Activated CD8-positive, alpha-beta T cell treated with anti-CD3 and anti-CD28 coated beads for 36 hours (primary cell): ENCODE measurements at regions not wholly inside any gene's neighbourhood (a gene's known extent, or its start where the extent isn't known, plus 50 kb on each side); places are given as distances from the start of the nearest gene placed in this dataset.
"Not testable (repeated sequence)": the region's sequence is repeated elsewhere in the genome, so short reads cannot be mapped to it uniquely, and the experiment has no call there.

ENCODE experiments used
- ATAC-seq: fragments of 200-7000 bp; cut with Tn5 transposase; one replicate; pipeline ENCODE4 v1.10.0; 2021; ENCODE audit warnings: mild to moderate bottlenecking, moderate library complexity
- CTCF ChIA-PET: fragments of 350-600 bp; sonication (Branson Sonifier 250); formaldehyde crosslinking; loops from one replicate; lab custom pipeline; 2021; ENCODE audit warnings: antibody characterized with exemption; lab: Charles Lee
- POLR2A ChIA-PET: fragments of 350-600 bp; sonication (Branson Sonifier 250); formaldehyde crosslinking; loops from one replicate; lab custom pipeline; 2021; ENCODE audit warnings: antibody characterized with exemption; lab: Charles Lee
- DNase-seq: peaks from one replicate; pipeline ENCODE4 v3.0.0-alpha.2; 2020
- H3K27ac Mint-ChIP-seq: one replicate; pipeline ENCODE4 v1.8.0; 2021; ENCODE audit warnings: mild to moderate bottlenecking, mixed read lengths
- H3K27me3 Mint-ChIP-seq: one replicate; pipeline ENCODE4 v1.8.0; 2021; ENCODE audit warnings: mixed read lengths
- H3K36me3 Mint-ChIP-seq: one replicate; pipeline ENCODE4 v1.8.0; 2021; ENCODE audit warnings: low read depth, mixed read lengths
- H3K4me1 Mint-ChIP-seq: one replicate; pipeline ENCODE4 v1.8.0; 2021; ENCODE audit warnings: low read depth, mixed read lengths
- H3K4me3 Mint-ChIP-seq: one replicate; pipeline ENCODE4 v1.8.0; 2021; ENCODE audit warnings: mild to moderate bottlenecking, moderate library complexity, mixed read lengths
- H3K9me3 Mint-ChIP-seq: one replicate; pipeline ENCODE4 v1.8.0; 2021; ENCODE audit warnings: mixed read lengths
- CTCF ChIP-seq: fragments of 200-600 bp; IDR thresholded peaks from one replicate; pipeline ENCODE4 v1.8.0; 2022; ENCODE audit warnings: antibody characterized with exemption, mild to moderate bottlenecking
- intact Hi-C: fragments of 100-400 bp; cut with micrococcal nuclease; formaldehyde crosslinking; loops from one replicate; pipeline ENCODE4 v1.10.0; 2022

GRCh38 chr14:22285991-22286390 lies 303.0 kb downstream of the DAD1 start:
- ChIA-PET CTCF (no interaction called here), POLR2A (no interaction called here)
- ATAC-seq, result no peak

GRCh38 chr14:22282949-22283348 lies 306.1 kb downstream of the DAD1 start:
- Mint-ChIP-seq H3K4me1 (no peaks in the 10 kb centered on the region), H3K9me3 (no peaks in the 10 kb centered on the region), H3K27ac (no peak overlapping the region), H3K4me3 (no peak overlapping the region), H3K27me3 (no peaks in the 10 kb centered on the region), H3K36me3 (no peaks in the 10 kb centered on the region)
- ATAC-seq (no peak), DNase-seq (no peak)
- intact Hi-C loops, result no loop called here
- ChIA-PET POLR2A (no interaction called here), CTCF (no interaction called here)
- no peak for TF ChIP-seq CTCF

More at GRCh38 chr14:22285991-22286390, 303.0 kb downstream of the DAD1 start:
- no peak for TF ChIP-seq CTCF
- Mint-ChIP-seq H3K27me3 (no peaks in the 10 kb centered on the region), H3K36me3 (no peaks in the 10 kb centered on the region), H3K27ac (no peak overlapping the region), H3K4me3 (no peak overlapping the region), H3K9me3 (no peaks in the 10 kb centered on the region), H3K4me1 (no peaks in the 10 kb centered on the region)
- intact Hi-C loops, result no loop called here
- no peak for DNase-seq

GRCh38 chr14:22282417-22282816 lies 306.6 kb downstream of the DAD1 start:
- POLR2A ChIA-PET, result no interaction called here
- DNase-seq (no peak), ATAC-seq (no peak)
- H3K9me3 Mint-ChIP-seq, result no peaks in the 10 kb centered on the region
- H3K36me3 Mint-ChIP-seq, result no peaks in the 10 kb centered on the region
- H3K4me3 Mint-ChIP-seq, result no peak overlapping the region
- no peak for TF ChIP-seq CTCF
- no peak overlapping the region for H3K27ac Mint-ChIP-seq
- H3K4me1 Mint-ChIP-seq, result no peaks in the 10 kb centered on the region
- no peaks in the 10 kb centered on the region for H3K27me3 Mint-ChIP-seq
- intact Hi-C loops, result no loop called here
- CTCF ChIA-PET, result no interaction called here

GRCh38 chr14:22281447-22281874 lies 307.6 kb downstream of the DAD1 start:
- intact Hi-C loops, DNase-seq, H3K9me3 Mint-ChIP-seq, CTCF ChIA-PET, ATAC-seq, H3K4me1 Mint-ChIP-seq, H3K36me3 Mint-ChIP-seq, H3K27me3 Mint-ChIP-seq: not testable (repeated sequence)
- Mint-ChIP-seq H3K27ac (peak overlapping the region; percentile 82), H3K4me3 (peak overlapping the region; percentile 69)
- POLR2A ChIA-PET, result interaction anchor here (0.8 kb wide), 1 partner anchor 241 kb away, joined by 3 read pairs; no protein-coding TSS in a partner anchor

- intact Hi-C loops, result no loop called here
- Mint-ChIP-seq H3K27ac (peak overlapping the region; percentile 82), H3K36me3 (no peaks in the 10 kb centered on the region), H3K9me3 (no peaks in the 10 kb centered on the region), H3K27me3 (no peaks in the 10 kb centered on the region), H3K4me1 (no peaks in the 10 kb centered on the region), H3K4me3 (peak overlapping the region; percentile 69)
- ATAC-seq (no peak), DNase-seq (no peak)
- CTCF ChIA-PET, result no interaction called here
- POLR2A ChIA-PET, result interaction anchor here (0.8 kb wide), 2 partner anchors 9 to 242 kb away, joined by 3 read pairs; no protein-coding TSS in a partner anchor
- TF ChIP-seq CTCF, result no peak
These were observed 308.3 kb downstream of the DAD1 start for GRCh38 chr14:22280497-22281316.
